ENCODE measurements at regions not wholly inside any gene's neighbourhood (a gene's known extent, or its start where the extent isn't known, plus 50 kb on each side); places are given as distances from the start of the nearest gene placed in this dataset.

- CTCF ChIA-PET, result no interaction called here
- no peak overlapping the region for H3K27ac Mint-ChIP-seq (ENCODE audit: unreplicated experiment)
- H3K4me3 Mint-ChIP-seq (ENCODE audit: low read depth, unreplicated experiment), result no peak overlapping the region
- no peak for DNase-seq
- H3K36me3 Mint-ChIP-seq (ENCODE audit: insufficient read depth, unreplicated experiment), result no peaks in the 10 kb centered on the region
- H3K27me3 Mint-ChIP-seq (ENCODE audit: unreplicated experiment), result no peaks in the 10 kb centered on the region
- no peak for TF ChIP-seq CTCF (IDR thresholded peaks at IDR 0.05; ENCODE audit: unreplicated experiment)
- no peaks in the 10 kb centered on the region for H3K4me1 Mint-ChIP-seq (ENCODE audit: low read depth, unreplicated experiment)
- intact Hi-C loops (cut with micrococcal nuclease; ENCODE audit: unreplicated experiment), result no loop called here
- H3K9me3 Mint-ChIP-seq (ENCODE audit: low read depth, unreplicated experiment), result peaks cover 15% of the 10 kb centered on the region
- BruUV-seq (replicated peaks), result no TSS peak
Measured at GRCh38 chr15:87394676-87395075, 861.9 kb downstream of the NTRK3 start.

- no TSS peak for BruUV-seq (replicated peaks)
- Mint-ChIP-seq H3K27ac (ENCODE audit: unreplicated experiment) (no peak overlapping the region), H3K36me3 (ENCODE audit: insufficient read depth, unreplicated experiment) (no peaks in the 10 kb centered on the region), H3K9me3 (ENCODE audit: low read depth, unreplicated experiment) (peaks cover 20% of the 10 kb centered on the region), H3K27me3 (ENCODE audit: unreplicated experiment) (no peaks in the 10 kb centered on the region), H3K4me1 (ENCODE audit: low read depth, unreplicated experiment) (no peaks in the 10 kb centered on the region), H3K4me3 (ENCODE audit: low read depth, unreplicated experiment) (no peak overlapping the region)
- CTCF ChIA-PET, result no interaction called here
- intact Hi-C loops (cut with micrococcal nuclease; ENCODE audit: unreplicated experiment), result no loop called here
- no peak for DNase-seq
- TF ChIP-seq CTCF (IDR thresholded peaks at IDR 0.05; ENCODE audit: unreplicated experiment), result no peak
Measured at GRCh38 chr15:87387766-87388165, 868.8 kb downstream of the NTRK3 start.

GRCh38 chr15:87374339-87374738, 882.2 kb downstream of the NTRK3 start:
- no TSS peak for BruUV-seq (replicated peaks)
- peaks cover 26% of the 10 kb centered on the region for H3K9me3 Mint-ChIP-seq (ENCODE audit: low read depth, unreplicated experiment)
- CTCF ChIA-PET, result interaction anchor here (0.7 kb wide), 1 partner anchor 342 kb away, joined by 5 read pairs; no protein-coding TSS in a partner anchor
- intact Hi-C loops (cut with micrococcal nuclease; ENCODE audit: unreplicated experiment), result no loop called here
- DNase-seq, result no peak
- H3K27ac Mint-ChIP-seq (ENCODE audit: unreplicated experiment), result no peak overlapping the region
- H3K4me3 Mint-ChIP-seq (ENCODE audit: low read depth, unreplicated experiment), result no peak overlapping the region
- no peaks in the 10 kb centered on the region for H3K4me1 Mint-ChIP-seq (ENCODE audit: low read depth, unreplicated experiment)
- no peaks in the 10 kb centered on the region for H3K36me3 Mint-ChIP-seq (ENCODE audit: insufficient read depth, unreplicated experiment)
- no peak for TF ChIP-seq CTCF (IDR thresholded peaks at IDR 0.05; ENCODE audit: unreplicated experiment)
- no peaks in the 10 kb centered on the region for H3K27me3 Mint-ChIP-seq (ENCODE audit: unreplicated experiment)

- Mint-ChIP-seq H3K4me3 (ENCODE audit: low read depth, unreplicated experiment) (no peak overlapping the region), H3K9me3 (ENCODE audit: low read depth, unreplicated experiment) (peaks cover 26% of the 10 kb centered on the region), H3K36me3 (ENCODE audit: insufficient read depth, unreplicated experiment) (no peaks in the 10 kb centered on the region), H3K27ac (ENCODE audit: unreplicated experiment) (no peak overlapping the region), H3K27me3 (ENCODE audit: unreplicated experiment) (no peaks in the 10 kb centered on the region), H3K4me1 (ENCODE audit: low read depth, unreplicated experiment) (no peaks in the 10 kb centered on the region)
- intact Hi-C loops (cut with micrococcal nuclease; ENCODE audit: unreplicated experiment), result no loop called here
- DNase-seq, result no peak
- CTCF ChIA-PET, result no interaction called here
- no peak for TF ChIP-seq CTCF (IDR thresholded peaks at IDR 0.05; ENCODE audit: unreplicated experiment)
- BruUV-seq (replicated peaks), result no TSS peak
Measured at GRCh38 chr15:87369269-87369668, 887.3 kb downstream of the NTRK3 start.

- DNase-seq, result no peak
- Mint-ChIP-seq H3K36me3 (ENCODE audit: insufficient read depth, unreplicated experiment) (no peaks in the 10 kb centered on the region), H3K4me3 (ENCODE audit: low read depth, unreplicated experiment) (no peak overlapping the region), H3K27ac (ENCODE audit: unreplicated experiment) (no peak overlapping the region), H3K27me3 (ENCODE audit: unreplicated experiment) (no peaks in the 10 kb centered on the region), H3K9me3 (ENCODE audit: low read depth, unreplicated experiment) (peaks cover 19% of the 10 kb centered on the region), H3K4me1 (ENCODE audit: low read depth, unreplicated experiment) (no peaks in the 10 kb centered on the region)
- no TSS peak for BruUV-seq (replicated peaks)
- TF ChIP-seq CTCF (IDR thresholded peaks at IDR 0.05; ENCODE audit: unreplicated experiment), result no peak
- intact Hi-C loops (cut with micrococcal nuclease; ENCODE audit: unreplicated experiment), result no loop called here
- CTCF ChIA-PET, result no interaction called here
Measured at GRCh38 chr15:87368511-87368910, 888.0 kb downstream of the NTRK3 start.
